HG03097 (cell line): ENCODE measurements at regions not wholly inside any gene's neighbourhood (a gene's known extent, or its start where the extent isn't known, plus 50 kb on each side); places are given as distances from the start of the nearest gene placed in this dataset.

Experiments used
- ATAC-seq: cut with Tn5 transposase; IDR thresholded peaks from one replicate; pipeline ENCODE4 v1.9.1; 2021; ENCODE audit not compliant: unreplicated experiment, low FRiP score

DNA sequence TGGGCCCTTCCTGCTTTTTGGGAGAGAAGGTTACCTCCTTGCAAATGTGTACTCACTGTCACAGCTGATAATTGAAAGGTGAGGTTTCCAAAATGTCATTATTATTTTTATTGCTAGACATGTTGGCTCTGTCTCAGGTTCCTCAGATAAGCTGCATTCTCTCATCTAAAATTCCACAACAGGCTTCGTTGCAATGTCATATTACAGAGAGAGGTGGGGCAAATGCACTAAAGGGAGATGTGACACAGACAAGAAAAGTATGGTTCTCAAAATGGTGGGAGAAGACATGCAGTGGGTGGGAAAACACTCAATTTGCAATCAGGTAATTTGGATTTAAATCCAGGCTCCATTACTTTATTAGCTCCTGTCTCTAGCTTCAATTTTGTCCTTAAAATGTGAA, 256.4 kb upstream of the POU3F2 start:
- no peak for ATAC-seq

DNA sequence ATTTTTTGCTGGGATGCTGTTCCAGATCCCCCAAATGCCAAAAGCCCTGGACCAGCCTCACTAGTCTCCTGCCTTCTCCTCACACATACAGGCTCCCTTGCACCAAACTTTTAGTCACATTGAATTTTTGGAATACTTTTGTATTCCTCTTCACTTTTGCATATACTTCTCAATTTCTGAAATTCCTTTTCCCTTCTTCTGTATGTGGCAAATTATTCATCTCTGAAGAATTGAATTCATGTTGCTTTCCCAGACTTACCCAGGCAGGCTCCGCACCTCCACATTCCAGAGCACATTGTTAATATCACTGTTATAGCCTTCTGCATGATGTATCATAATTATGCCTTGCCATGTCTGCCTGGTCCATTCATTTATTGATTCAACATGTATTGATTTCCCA, 255.3 kb upstream of the POU3F2 start:
- ATAC-seq: no peak

DNA sequence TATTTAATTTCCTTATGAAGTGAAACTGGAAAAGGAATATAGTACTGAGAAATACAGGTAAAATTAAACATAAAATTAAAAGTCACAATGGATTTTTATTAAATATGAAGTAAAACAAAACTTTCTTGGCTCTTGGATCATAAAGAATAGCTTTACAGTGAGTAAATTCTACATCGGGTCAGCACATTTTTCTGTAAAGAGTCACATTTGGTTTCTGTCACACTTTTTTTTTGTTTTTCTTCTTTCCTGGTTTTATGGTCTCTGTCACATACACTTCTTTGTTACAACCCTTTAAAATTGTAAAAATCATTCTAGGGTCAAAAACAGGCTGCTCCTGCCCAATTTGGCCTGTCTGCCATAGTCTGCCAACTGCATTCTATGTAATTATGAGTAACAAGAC, 254.4 kb upstream of the POU3F2 start:
- no peak for ATAC-seq

DNA sequence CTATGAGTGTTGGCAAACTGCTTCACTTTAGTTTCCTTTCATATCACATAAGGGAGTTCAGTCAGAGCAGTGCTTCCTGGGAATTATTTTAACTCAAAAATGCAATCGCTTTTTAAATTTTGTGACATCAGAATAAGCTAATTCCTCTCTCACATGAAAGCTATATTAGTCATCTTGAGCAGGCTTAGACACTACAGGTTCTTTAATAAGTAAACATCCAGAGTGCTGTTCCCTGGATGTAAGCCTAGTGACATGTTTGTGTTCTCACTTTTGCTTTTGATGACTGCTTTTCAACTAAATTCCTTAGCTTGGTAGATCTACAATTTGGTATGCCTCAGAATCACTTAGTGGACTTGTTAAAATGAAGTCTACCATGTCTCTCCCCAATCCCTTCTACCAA, 252.7 kb upstream of the POU3F2 start:
- ATAC-seq: no peak

DNA sequence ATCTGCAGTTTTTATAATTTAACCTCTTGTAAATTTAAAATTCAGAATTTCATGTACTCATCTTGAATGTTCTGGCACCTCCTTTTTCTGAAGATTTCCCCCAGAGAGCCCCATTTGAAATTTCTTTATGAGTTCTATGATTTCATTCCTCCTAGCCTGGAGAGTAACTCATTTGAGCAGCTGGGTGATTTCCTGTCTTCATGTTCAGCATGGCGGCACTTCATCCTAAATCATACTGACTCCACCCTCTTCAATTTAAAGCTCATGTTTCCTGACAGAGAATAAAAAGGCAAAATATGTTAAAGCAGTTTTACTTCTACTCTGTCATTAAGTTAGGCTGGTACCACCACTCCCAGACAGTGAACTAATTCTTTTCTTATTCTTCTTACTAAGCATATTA, 250.9 kb upstream of the POU3F2 start:
- ATAC-seq: no peak

DNA sequence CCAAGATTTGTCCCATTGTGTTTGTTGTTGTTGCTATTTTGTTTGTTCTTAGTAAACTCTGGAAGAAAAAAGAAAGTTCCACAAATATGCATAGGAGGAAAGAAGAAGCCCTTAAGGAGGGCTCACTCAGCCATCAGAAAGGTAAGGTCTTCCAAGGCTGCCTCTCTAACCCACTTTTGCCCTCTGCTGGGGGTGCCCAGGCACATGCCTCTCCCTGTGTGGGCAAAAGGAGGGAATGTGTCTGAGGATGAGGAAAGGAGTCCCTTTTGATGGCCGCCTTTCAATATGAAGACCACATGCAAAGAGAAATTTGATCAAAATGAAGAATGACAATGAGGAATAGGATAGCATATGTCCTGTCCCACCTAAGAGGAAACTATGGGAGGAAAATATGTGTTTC, 248.2 kb upstream of the POU3F2 start:
- no peak for ATAC-seq

DNA sequence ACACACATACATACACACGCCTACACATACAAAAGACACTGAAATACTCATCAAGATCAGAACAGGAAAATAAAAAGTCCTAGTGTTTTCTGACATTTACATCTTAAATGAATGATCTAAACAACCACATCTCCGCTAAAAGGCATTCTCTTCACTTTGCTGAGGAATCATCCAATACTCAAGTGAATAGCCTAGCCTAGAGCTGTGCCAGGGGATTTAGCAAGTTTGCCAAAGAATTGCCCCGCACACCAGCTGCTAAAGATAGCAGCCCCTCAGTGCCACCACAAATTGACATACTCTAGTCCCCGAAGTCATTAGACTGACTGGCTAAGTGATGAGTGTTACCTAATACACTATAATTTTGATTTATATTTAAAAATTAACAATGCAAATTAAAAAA, 246.8 kb upstream of the POU3F2 start:
- ATAC-seq: no peak

DNA sequence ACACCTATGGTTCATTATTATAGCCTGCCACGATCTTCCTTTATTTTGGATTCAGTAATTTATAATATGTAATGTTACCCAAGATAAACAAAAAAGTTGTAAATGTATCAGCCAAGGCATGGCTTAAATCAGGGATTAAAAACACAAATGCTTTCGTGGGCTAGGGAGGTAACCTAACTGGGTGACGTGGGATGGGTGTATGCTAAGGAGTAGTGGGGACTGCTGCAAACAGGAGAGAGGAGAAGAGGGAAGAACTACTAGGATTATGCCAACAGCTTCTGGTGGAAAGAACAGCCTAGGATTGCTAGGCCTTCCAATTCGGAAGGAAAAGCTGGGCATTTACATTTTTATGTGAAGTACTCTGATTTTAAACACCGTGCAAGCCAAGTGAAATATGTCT, 244.8 kb upstream of the POU3F2 start:
- no peak for ATAC-seq

DNA sequence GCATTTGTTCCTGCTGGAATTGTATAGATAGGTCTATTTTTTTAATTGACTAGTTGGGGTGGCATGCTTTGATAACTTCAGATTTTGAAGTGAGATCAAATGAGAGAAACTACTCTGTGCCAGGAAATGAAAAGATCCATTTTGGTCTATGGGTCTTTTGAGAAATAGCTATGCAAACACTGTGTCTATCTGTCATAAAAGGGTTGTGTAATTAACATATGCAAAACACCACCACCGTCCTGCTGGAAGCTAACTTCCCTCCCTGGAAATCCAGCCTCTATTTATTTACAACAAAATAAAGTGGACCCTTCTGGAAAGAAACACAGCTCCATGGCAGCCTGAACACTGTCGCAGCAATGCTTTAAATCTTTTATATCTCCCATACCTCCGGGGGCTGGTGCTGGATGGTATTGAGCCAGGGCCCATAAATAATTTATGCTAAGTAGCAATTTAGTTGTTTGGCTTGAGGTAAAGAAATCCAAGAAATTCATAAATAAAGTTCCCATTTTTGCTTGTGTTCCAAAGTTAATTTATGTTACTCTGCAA, 244.2 kb upstream of the POU3F2 start:
- ATAC-seq: no peak

DNA sequence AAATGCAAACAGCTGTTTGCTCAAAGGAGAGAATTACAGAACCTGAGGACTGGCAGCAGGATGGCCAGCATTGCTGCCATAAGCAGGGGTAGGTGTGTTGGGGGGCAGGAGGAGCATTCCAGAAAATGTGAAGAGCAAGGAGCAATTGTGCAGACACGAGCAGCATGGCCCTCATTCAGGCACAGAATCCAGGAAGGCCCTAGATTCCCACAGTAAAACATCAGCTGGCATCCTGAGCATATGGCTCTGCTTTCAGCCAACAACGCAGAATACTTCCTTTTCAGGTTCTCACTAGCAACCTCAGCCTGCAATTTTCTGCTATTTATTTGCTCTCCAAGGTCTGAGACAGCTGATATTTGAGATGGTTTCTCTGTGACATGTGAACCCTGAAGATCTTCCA, 243.4 kb upstream of the POU3F2 start:
- ATAC-seq: no peak

DNA sequence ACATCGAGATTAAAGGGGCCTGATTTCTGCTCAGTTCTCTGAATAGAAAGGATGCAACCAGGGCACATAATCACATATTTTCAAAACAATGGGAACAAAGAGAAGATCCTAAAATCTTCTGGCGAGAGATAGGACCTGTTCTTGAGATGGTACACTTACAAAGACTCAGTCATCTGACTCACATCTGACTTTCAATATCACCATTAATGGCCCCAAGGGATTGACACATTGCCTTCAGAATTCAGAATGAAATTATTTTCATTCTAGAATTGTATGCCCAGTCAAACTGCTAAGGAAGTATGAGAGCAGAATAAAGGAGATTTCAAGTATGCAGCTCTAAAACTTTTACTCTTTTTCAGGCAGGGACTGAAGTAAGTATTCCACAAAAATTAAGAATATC, 240.7 kb upstream of the POU3F2 start:
- no peak for ATAC-seq

DNA sequence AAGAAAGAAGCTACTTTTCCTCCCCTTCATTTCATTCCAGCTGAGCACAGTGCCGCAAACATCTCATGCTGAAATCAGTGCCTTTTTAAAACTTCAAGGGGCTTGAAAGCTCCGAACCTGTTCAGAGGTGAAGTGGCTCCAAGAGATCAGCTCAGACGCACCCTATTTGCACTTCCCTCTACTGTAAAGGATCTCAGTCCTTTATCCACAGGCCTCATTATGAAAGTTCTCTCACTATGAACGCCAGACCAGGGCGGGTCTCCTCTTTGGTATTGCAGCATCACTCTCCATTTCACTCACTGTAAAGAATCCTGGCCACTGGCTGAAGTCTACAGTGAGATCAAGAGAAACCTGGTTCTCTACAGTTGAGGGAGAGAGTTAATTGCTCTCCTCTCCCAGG, 232.7 kb upstream of the POU3F2 start:
- no peak for ATAC-seq

DNA sequence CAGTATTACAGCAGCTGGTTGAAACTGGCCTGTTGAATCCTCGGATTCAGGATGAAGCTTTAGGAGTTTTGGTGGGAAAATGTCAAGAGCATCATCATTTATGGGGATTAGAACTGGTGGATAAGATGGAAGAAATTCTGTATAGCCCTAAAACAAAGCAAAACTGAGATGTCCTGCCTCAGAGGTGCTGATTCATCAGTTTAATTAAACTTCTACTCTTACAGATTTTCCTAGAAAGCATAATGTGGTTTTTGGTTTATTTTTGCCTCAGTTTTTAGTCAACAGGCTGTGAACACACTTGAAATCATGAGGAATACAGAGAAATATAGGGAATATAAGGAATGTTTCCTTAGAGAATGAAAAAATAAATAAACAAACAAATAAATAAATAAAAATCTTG, 228.7 kb upstream of the POU3F2 start:
- no peak for ATAC-seq

DNA sequence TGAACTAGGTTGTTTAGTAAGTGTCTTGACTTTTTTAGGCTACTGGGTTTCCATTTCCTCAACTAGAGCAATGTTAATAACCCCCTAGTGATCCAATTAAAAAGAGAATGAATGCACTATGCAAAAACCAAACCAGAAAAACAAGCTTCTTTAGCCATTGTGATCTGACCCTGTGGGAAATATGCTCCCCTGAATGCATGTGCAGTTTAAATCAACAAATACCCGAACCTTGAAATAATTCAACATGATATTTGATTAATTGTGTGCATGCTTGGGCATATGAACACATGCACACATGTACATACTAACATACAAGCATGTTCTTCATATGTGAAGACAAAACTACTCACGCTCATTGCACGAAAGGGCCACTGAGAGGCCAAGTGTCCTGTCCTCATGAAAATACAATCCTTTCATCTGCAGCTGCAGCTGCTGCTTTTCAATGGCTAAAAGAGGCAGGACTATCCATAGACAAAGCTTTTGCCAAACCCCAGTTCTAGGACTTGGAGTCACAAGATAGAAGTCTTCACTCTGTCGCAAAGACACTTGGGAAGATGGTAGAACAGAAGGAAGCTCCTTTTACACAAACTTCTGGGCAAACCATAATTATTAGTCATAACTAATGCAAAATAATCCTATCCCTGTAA, 207.1 kb upstream of the POU3F2 start:
- ATAC-seq: no peak

DNA sequence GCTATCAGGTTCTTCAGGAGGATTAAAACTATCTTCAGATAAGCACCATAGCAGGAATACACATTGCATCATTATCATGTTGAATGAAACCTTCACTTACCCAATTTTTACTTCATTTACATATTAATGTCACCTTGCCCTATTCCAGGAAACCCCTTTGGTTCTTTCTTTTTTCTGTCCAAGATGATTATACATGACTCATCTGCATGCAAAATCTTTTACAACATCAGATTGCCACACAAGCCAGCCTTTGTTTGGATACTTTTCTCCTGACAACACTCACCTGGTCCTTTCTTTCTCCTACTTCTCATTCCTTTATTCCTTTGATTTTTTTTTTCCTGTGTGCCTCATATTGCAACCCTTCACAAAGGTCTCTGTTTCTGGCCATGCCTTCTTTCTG, 200.5 kb upstream of the POU3F2 start:
- ATAC-seq: no peak

DNA sequence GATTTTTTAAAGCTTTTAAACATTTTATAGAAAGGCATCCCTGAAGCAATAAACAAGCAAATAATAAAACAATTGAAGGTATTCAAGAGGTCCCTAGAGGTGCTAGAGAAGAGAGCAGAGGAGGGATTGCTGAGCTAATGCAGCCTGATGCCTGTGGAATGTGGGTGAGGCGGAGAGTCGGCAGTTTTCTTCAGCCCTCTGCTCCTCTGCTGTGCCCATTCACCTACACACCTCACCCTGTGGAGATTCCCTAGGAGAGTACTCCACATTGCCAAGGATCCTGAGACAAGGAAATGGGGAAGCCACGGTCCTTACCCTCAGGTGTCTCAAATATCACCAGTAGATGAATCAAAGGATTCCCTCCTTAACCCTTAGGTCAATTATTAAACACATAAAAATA, 199.8 kb upstream of the POU3F2 start:
- ATAC-seq: no peak

DNA sequence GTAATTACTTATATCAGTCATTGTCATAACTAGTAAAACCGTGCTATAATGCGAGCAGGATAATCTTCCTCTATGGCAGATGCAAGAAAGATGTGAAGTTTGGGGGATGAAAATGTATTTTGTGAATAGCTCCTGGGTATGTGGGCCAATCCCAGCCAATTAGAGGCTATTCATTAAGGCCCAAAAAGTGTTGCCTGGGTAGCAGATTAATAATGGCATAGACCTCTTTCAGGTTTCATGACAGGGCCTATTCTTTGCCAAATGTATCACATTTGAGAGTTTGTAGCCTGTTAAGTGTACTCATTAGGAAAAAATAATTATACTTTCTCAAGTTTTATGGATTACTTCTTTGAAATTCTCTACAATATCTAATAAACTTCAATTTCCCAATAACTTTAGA, 199.2 kb upstream of the POU3F2 start:
- ATAC-seq: no peak

DNA sequence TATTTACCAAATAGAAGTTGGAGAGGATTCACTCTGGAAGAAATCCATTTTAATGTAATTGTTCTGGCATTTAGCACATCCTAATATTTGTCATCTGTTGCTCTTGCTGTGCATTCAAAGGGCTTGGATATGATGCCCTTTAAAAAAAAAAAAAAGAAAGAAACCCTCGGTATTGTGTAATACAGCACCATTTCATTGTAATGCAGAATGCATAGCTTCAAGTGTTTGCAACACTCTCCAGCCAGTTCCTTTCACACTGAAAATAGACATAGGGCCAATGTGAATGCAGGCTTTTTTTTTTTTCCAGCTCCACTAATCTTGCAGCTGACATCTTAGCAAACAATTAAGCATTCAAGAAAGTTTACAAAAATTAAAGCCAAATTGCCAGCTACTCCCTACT, 197.4 kb upstream of the POU3F2 start:
- ATAC-seq: no peak

DNA sequence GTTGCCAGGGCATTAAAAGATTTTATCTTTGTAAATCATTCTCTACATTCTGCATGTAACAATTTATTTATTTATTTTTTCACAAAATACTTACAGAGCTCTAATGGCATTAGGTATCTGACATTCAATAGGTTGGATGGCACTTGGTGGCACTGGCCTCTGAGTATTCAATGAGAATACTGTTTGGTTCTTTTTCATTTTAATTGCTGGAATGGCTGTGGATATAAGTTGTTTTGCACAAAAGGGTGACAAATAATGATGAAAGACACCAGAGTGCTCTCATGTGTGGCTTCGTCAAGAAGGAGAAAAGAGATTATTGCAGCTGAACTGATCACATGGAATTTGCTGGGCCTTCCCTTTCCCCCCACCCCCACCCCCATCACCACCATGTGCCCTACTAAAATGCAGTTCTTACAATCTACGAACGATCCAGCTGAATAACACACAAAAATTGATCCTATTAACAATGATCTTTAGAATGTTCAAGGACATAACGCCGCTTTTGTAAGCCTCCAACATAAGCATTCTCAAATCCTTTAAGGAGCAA, 195.2 kb upstream of the POU3F2 start:
- ATAC-seq: no peak

DNA sequence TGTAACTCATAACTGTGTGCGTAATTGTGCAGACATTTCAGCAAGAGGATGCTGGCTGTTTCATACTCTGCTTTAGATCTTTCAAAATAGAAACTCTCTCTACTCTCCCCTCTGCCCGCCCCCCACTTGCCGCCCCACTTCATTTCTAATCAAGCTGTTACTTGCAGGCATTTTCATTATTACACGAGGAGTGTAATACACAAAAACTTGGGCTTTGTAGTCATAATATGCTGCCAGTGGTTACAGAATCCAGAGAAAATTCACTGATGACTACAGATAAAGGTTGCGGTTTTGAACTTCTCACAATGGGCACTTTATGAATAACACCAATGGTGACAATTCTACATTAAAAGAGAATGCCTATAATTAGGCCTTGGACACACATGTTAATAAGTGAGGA, 194.0 kb upstream of the POU3F2 start:
- ATAC-seq: no peak

DNA sequence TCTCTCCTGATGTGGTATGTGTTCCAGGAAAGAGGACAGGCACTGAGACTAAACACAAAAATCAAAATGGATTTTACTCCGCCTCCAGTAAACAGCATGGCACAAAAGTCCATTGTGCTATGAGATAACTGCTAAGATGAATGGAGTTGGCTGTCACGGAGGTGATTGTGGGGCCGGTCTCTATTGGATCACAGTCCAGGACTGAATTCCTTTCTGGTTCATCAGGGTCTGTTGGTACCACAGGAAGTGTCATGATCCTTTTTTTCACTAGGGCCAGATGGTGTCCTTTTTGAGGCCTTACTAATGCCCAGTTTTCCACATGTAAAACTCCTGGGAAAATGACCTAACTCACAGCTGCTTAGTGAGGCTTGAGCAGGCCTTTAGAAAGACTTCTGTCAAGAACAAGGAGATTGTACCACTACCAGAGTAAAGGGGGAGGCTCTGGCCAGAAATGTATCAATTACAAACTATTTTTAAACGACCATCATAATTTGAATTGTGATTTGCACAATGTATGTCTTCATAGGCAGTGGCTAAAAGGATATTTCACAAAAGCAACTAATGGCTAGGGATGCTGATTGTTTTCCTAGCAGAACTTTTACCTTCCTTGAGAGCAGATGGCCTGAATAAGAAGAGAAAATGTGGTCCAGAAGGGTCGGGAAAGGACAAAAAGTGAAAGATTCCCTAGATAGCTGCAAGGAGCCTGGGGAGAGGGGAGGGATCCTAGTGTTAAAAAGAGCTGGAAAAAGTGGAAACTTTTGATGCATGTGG, 192.2 kb upstream of the POU3F2 start:
- ATAC-seq: no peak

DNA sequence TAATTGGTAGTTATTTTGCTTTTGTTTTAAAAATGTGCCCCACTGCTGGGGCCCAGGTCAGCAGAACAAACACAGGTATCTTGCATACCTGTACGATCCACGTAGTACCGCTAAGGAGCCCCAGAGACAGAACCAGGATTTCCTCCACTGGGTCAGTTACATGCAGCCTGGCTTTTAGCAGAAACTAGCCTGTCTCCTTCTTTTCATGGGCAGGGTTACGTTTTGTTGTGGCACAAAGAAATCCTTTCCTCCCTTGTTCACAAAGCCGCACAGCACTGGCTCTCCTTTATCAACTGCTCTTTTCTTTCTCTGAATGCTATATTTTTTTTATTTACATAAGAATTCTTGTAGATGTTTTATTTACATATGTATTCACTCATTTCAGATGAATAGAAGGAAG, 190.3 kb upstream of the POU3F2 start:
- ATAC-seq: no peak
